K562 (cell line): ENCODE measurements at regions not wholly inside any gene's neighbourhood (a gene's known extent, or its start where the extent isn't known, plus 50 kb on each side); places are given as distances from the start of the nearest gene placed in this dataset.
A peak's percentile ranks its signal among the peaks of the same experiment; 100 is the strongest.

ENCODE experiments used
- ATAC-seq: fragments of 200-7000 bp; cut with Tn5 transposase; 3 replicates; pipeline ENCODE4 v1.9.1; 2020; ENCODE audit warnings: moderate library complexity
- BruUV-seq: library from RNA; stranded (reverse); fragments of 400-500 nt; replicated peaks from 2 replicates; lab custom pipeline; 2021; lab: Mats Ljungman, UMichigan
- CTCF ChIA-PET: fragments of 300-600 bp; formaldehyde crosslinking; extraction: SDS; loops from one replicate; lab custom pipeline; 2021; ENCODE audit warnings: low intra/inter-chr PET ratio; lab: Yijun Ruan, JAX
- POLR2A ChIA-PET: fragments of 300-600, 350-650 bp; sonication (Branson Sonifier 250); formaldehyde crosslinking; extraction: SDS; loops from one replicate; lab custom pipeline; 2021; ENCODE audit warnings: antibody characterized with exemption, inconsistent platforms; lab: Yijun Ruan, JAX
- DNase-seq, 4 experiments: peaks; one replicate each; pipeline versions ENCODE4 v3.0.0 to v3.0.0-alpha.2; 2011 to 2018; ENCODE audit warnings: low spot score in 3 of 4, mixed read lengths in 3 of 4; ENCODE audit errors: extremely low read depth in 1 of 4
- FAIRE-seq: peaks from 2 replicates; lab custom pipeline; 2011; peaks lifted over from hg19 to GRCh38; lab: Jason Lieb, UNC
- H2AFZ ChIP-seq: 2 replicates; pipeline ENCODE4 v1.6.0; 2011; ENCODE audit warnings: low read depth, low read length, control low read depth, inconsistent platforms
- H3K27ac ChIP-seq: fragments of 200-600 bp; 3 replicates; pipeline ENCODE4 v1.8.0; 2011; ENCODE audit warnings: low read depth, mild to moderate bottlenecking, control low read depth, inconsistent platforms, low read length, moderate library complexity, mixed read lengths; ENCODE audit errors: extremely low read depth
- H3K27me3 ChIP-seq, 2 experiments: fragments of 300-600 bp in 1 of 2; 2 replicates in 1 of 2; 3 replicates in 1 of 2; pipeline versions ENCODE4 v1.6.0 to v1.8.0; 2011; ENCODE audit warnings: inconsistent platforms in 2 of 2, low read length in 2 of 2, mild to moderate bottlenecking in 1 of 2, mixed read lengths in 1 of 2, moderate library complexity in 1 of 2; ENCODE audit not compliant: control insufficient read depth in 2 of 2, insufficient read depth in 2 of 2
- H3K36me3 ChIP-seq: fragments of 300-600 bp; 3 replicates; pipeline ENCODE4 v1.8.0; 2011; ENCODE audit warnings: mild to moderate bottlenecking, low read length, inconsistent platforms; ENCODE audit not compliant: control insufficient read depth, insufficient read depth
- H3K4me1 ChIP-seq, 2 experiments: fragments of 200-600 bp in 1 of 2; replicated peaks in 1 of 2; 2 replicates in 1 of 2; 3 replicates in 1 of 2; pipeline versions ENCODE4 v1.5.1 to v1.8.0; 2011; ENCODE audit warnings: inconsistent platforms in 2 of 2, low read length in 2 of 2, mild to moderate bottlenecking in 1 of 2, mixed read lengths in 1 of 2, moderate library complexity in 1 of 2; ENCODE audit not compliant: control insufficient read depth in 2 of 2, insufficient read depth in 2 of 2
- H3K4me2 ChIP-seq: 2 replicates; pipeline ENCODE4 v1.6.1; 2011; ENCODE audit warnings: low read length, control low read depth, inconsistent platforms, mixed read lengths; ENCODE audit not compliant: insufficient read depth
- H3K4me3 ChIP-seq: fragments of 200-600 bp; sonication (generic), shearing (Covaris generic); 2 replicates; pipeline ENCODE4 v1.5.1; 2016; ENCODE audit warnings: control low read depth, inconsistent platforms
- H3K79me2 ChIP-seq: fragments of 200-600 bp; 3 replicates; pipeline ENCODE4 v1.8.0; 2011; ENCODE audit warnings: low read length, inconsistent platforms; ENCODE audit not compliant: control insufficient read depth, insufficient read depth
- H3K9ac ChIP-seq, 2 experiments: 2 replicates each; pipeline versions ENCODE4 v1.6.0 to v1.6.1; 2011; ENCODE audit warnings: low read depth in 2 of 2, low read length in 2 of 2, control low read depth in 1 of 2, inconsistent platforms in 1 of 2, mild to moderate bottlenecking in 1 of 2, mixed read lengths in 1 of 2; ENCODE audit not compliant: insufficient read depth in 1 of 2
- H3K9me1 ChIP-seq: one replicate; pipeline ENCODE4 v1.6.0; 2011; ENCODE audit warnings: inconsistent platforms, mild to moderate bottlenecking, low read length, moderate library complexity; ENCODE audit not compliant: control insufficient read depth, insufficient read depth
- H3K9me3 ChIP-seq: replicated peaks from 2 replicates; pipeline ENCODE4 v1.5.1; 2011; ENCODE audit warnings: low read depth, low read length, inconsistent platforms; ENCODE audit not compliant: control insufficient read depth, insufficient read depth
- H4K20me1 ChIP-seq: replicated peaks from 2 replicates; pipeline ENCODE4 v1.6.1; 2011; ENCODE audit warnings: low read length, inconsistent platforms, mixed read lengths; ENCODE audit not compliant: control insufficient read depth, insufficient read depth
- HMG20A ChIP-seq: fragments of 450-650 bp; formaldehyde crosslinking; conservative IDR thresholded peaks from 2 replicates; pipeline ENCODE4 v1.4.0; 2020; ENCODE audit warnings: mild to moderate bottlenecking, mixed read lengths
- L3MBTL2 ChIP-seq: fragments of 450-650 bp; IDR thresholded peaks from 2 replicates; pipeline ENCODE4 v1.6.1; 2016; ENCODE audit warnings: mild to moderate bottlenecking, moderate library complexity
- LCOR ChIP-seq: sonication (generic); formaldehyde crosslinking; IDR thresholded peaks from 2 replicates; pipeline ENCODE4 v1.8.0; 2022; ENCODE audit warnings: mild to moderate bottlenecking, missing genetic modification reagents
- NFRKB ChIP-seq: fragments of 450-650 bp; IDR thresholded peaks from 2 replicates; pipeline ENCODE4 v1.6.1; 2016; ENCODE audit warnings: low read depth
- PHF21A ChIP-seq: fragments of 450-650 bp; IDR thresholded peaks from 2 replicates; pipeline ENCODE4 v1.6.1; 2017; ENCODE audit warnings: low read depth, borderline replicate concordance
- SAFB2 ChIP-seq: fragments of 200-400 bp; formaldehyde crosslinking; IDR thresholded peaks from 2 replicates; pipeline ENCODE4 v1.6.1; 2018; ENCODE audit warnings: borderline replicate concordance, low read length, low read depth, moderate library complexity; ENCODE audit not compliant: severe bottlenecking
- SRF ChIP-seq, 2 experiments: fragments of 250-450, 450-650 bp in 1 of 2; sonication (Bioruptor Pico) in 1 of 2; sonication (generic) in 1 of 2; formaldehyde crosslinking; IDR thresholded peaks; 2 replicates each; pipeline versions ENCODE4 v1.5.0 to v1.5.1; 2020 to 2022; ENCODE audit warnings: mild to moderate bottlenecking in 1 of 2, missing genetic modification reagents in 1 of 2
- ZFP36 ChIP-seq: fragments of 150-350 bp; IDR thresholded peaks from 2 replicates; pipeline ENCODE4 v1.6.1; 2018; ENCODE audit warnings: low read length, low read depth; ENCODE audit not compliant: partially characterized antibody
- ZNF76 ChIP-seq: fragments of 250-450 bp; sonication (Bioruptor Pico); IDR thresholded peaks from 2 replicates; pipeline ENCODE4 v1.4.0; 2020; ENCODE audit warnings: mild to moderate bottlenecking, moderate library complexity, borderline replicate concordance
- WGBS: fragments of 100-300 bp; shearing (Covaris generic); methylation state at CpG from one replicate; pipeline ENCODE4 v1.1.6; 2016; ENCODE audit warnings: low coverage, mixed read lengths; ENCODE audit not compliant: insufficient coverage; ENCODE audit errors: missing lambda C conversion rate; 5-methylcytosine and 5-hydroxymethylcytosine counted together
- in situ Hi-C: fragments of 300-500 bp; cut with MboI; formaldehyde crosslinking; loops from 4 replicates; pipeline ENCODE4 v1.15.0; 2018; ENCODE audit warnings: inconsistent platforms, mixed read lengths
- intact Hi-C: fragments of 100-400 bp; cut with micrococcal nuclease; formaldehyde crosslinking; loops from 2 replicates; pipeline ENCODE4 v1.14.2; 2022
- TF ChIP-seq, protein P1 (sequence below): fragments of 450-650 bp; formaldehyde crosslinking; IDR thresholded peaks from 2 replicates; pipeline ENCODE4 v1.4.0; 2022; ENCODE audit warnings: missing genetic modification characterization
- TF ChIP-seq, protein P2 (sequence below): fragments of 450-650 bp; formaldehyde crosslinking; IDR thresholded peaks from 2 replicates; pipeline ENCODE4 v1.4.0; 2020; ENCODE audit warnings: mild to moderate bottlenecking, mixed read lengths
- TF ChIP-seq, protein P3 (sequence below): sonication (generic); formaldehyde crosslinking; IDR thresholded peaks from 2 replicates; pipeline ENCODE4 v1.8.1; 2022; ENCODE audit warnings: missing genetic modification reagents
- TF ChIP-seq, protein P4 (sequence below): fragments of 250-450 bp; sonication (Bioruptor Pico); IDR thresholded peaks from 2 replicates; pipeline ENCODE4 v1.5.1; 2021; ENCODE audit warnings: mild to moderate bottlenecking

DNA sequence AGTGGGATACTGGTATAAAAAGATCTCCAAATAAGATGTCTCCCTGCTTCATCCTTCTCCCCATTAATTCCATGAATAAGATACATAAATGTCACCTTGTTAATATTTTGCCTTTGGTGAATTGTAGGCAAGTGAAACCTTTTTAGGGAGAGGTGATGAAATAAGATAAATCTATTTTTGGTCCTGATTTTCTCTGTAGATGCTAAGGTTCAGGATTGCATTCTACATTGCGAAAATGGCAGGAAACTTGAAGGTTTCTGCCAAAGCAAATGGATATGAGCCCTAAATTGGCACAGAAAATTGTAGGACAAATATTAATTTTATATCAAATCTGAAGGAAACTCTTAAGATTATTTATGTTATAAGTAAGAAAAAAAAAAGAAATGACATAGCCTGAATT is 107.1 kb downstream of the PLPPR4 start:
- POLR2A ChIA-PET: no interaction called here
- 0% methylated on average over 1 of the region's 1 CpG for WGBS
- no peak for FAIRE-seq

GRCh38 chr1:99374109-99374508 is 109.8 kb downstream of the PLPPR4 start:
- H3K27ac ChIP-seq: no peak overlapping the region
- H3K27me3 ChIP-seq: no peaks in the 10 kb centered on the region; a peak in 1 of 5 replicates
- ATAC-seq (no peak), DNase-seq (no peak), FAIRE-seq (no peak)
- intact Hi-C loops: no loop called here
- POLR2A ChIA-PET: no interaction called here
- H3K4me1 ChIP-seq: no peaks in the 10 kb centered on the region; a peak in 1 of 5 replicates
- in situ Hi-C loops: no loop called here
- CTCF ChIA-PET: no interaction called here
- BruUV-seq: no TSS peak
- no peaks in the 10 kb centered on the region for H3K9me1 ChIP-seq
- H3K9me3 ChIP-seq: no peaks in the 10 kb centered on the region
- no peak overlapping the region for H3K9ac ChIP-seq
- H2AFZ ChIP-seq: 0 out of 2 replicates have a peak overlapping the region, but pooled peaks have one; percentile 7
- no peak overlapping the region; the same call in 1 of the 2 replicates for H3K4me2 ChIP-seq
- H3K36me3 ChIP-seq: no peaks in the 10 kb centered on the region
- no peaks in the 10 kb centered on the region for H4K20me1 ChIP-seq
- H3K4me3 ChIP-seq: no peak overlapping the region
- no peaks in the 10 kb centered on the region for H3K79me2 ChIP-seq
- 11% methylated on average over 9 of the region's 9 CpGs for WGBS
- TF ChIP-seq ZNF76 (no peak), SRF (CRISPR knock-in tag; IDR thresholded peaks at IDR 0.05) (0 out of 4 replicates have a peak, but pooled peaks of 1 of the 2 experiments have one; percentile 48), PHF21A (no peak)
- TF ChIP-seq, protein P1, sequence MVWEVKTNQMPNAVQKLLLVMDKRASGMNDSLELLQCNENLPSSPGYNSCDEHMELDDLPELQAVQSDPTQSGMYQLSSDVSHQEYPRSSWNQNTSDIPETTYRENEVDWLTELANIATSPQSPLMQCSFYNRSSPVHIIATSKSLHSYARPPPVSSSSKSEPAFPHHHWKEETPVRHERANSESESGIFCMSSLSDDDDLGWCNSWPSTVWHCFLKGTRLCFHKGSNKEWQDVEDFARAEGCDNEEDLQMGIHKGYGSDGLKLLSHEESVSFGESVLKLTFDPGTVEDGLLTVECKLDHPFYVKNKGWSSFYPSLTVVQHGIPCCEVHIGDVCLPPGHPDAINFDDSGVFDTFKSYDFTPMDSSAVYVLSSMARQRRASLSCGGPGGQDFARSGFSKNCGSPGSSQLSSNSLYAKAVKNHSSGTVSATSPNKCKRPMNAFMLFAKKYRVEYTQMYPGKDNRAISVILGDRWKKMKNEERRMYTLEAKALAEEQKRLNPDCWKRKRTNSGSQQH (CRISPR knock-in tag): no peak
- TF ChIP-seq, protein P2, sequence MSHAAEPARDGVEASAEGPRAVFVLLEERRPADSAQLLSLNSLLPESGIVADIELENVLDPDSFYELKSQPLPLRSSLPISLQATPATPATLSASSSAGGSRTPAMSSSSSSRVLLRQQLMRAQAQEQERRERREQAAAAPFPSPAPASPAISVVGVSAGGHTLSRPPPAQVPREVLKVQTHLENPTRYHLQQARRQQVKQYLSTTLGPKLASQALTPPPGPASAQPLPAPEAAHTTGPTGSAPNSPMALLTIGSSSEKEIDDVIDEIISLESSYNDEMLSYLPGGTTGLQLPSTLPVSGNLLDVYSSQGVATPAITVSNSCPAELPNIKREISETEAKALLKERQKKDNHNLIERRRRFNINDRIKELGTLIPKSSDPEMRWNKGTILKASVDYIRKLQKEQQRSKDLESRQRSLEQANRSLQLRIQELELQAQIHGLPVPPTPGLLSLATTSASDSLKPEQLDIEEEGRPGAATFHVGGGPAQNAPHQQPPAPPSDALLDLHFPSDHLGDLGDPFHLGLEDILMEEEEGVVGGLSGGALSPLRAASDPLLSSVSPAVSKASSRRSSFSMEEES (CRISPR knock-in tag): no peak
- TF ChIP-seq, protein P3, sequence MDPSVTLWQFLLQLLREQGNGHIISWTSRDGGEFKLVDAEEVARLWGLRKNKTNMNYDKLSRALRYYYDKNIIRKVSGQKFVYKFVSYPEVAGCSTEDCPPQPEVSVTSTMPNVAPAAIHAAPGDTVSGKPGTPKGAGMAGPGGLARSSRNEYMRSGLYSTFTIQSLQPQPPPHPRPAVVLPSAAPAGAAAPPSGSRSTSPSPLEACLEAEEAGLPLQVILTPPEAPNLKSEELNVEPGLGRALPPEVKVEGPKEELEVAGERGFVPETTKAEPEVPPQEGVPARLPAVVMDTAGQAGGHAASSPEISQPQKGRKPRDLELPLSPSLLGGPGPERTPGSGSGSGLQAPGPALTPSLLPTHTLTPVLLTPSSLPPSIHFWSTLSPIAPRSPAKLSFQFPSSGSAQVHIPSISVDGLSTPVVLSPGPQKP: no peak

More for the DNA sequence above, 107.1 kb downstream of the PLPPR4 start:
- TF ChIP-seq HMG20A (CRISPR knock-in tag) (no peak), L3MBTL2 (no peak), SAFB2 (no peak), LCOR (CRISPR knock-in tag) (no peak), NFRKB (no peak), ZFP36 (no peak)
- TF ChIP-seq, protein P4, sequence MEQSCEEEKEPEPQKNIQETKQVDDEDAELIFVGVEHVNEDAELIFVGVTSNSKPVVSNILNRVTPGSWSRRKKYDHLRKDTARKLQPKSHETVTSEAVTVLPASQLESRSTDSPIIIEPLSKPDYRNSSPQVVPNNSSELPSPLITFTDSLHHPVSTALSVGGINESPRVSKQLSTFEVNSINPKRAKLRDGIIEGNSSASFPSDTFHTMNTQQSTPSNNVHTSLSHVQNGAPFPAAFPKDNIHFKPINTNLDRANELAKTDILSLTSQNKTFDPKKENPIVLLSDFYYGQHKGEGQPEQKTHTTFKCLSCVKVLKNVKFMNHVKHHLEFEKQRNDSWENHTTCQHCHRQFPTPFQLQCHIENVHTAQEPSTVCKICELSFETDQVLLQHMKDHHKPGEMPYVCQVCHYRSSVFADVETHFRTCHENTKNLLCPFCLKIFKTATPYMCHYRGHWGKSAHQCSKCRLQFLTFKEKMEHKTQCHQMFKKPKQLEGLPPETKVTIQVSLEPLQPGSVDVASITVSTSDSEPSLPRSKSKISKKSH (CRISPR knock-in tag): no peak
- H3K9ac ChIP-seq: no peak overlapping the region
- H3K9me1 ChIP-seq: no peaks in the 10 kb centered on the region
- no peak overlapping the region for H2AFZ ChIP-seq
- CTCF ChIA-PET: no interaction called here
- no peak overlapping the region for H3K27ac ChIP-seq
- H3K27me3 ChIP-seq: no peaks in the 10 kb centered on the region
- H4K20me1 ChIP-seq: no peaks in the 10 kb centered on the region
- ATAC-seq (no peak), DNase-seq (no peak)
- H3K4me2 ChIP-seq: no peak overlapping the region
- no TSS peak for BruUV-seq
- intact Hi-C loops (no loop called here), in situ Hi-C loops (no loop called here)
- H3K4me3 ChIP-seq: no peak overlapping the region
- no peaks in the 10 kb centered on the region for H3K9me3 ChIP-seq
- no peaks in the 10 kb centered on the region for H3K79me2 ChIP-seq
- no peaks in the 10 kb centered on the region for H3K36me3 ChIP-seq
- H3K4me1 ChIP-seq: no peaks in the 10 kb centered on the region
